Endothelial cell of umbilical vein (primary cell): ENCODE measurements at regions not wholly inside any gene's neighbourhood (a gene's known extent, or its start where the extent isn't known, plus 50 kb on each side); places are given as distances from the start of the nearest gene placed in this dataset.

Source experiments
- CTCF ChIP-seq, 2 donors: IDR thresholded peaks; 1 replicate in 1 of 2; 2 replicates in 1 of 2; pipeline ENCODE4 v1.5.1; 2011; ENCODE audit warnings: low read length in 2 of 2, mild to moderate bottlenecking in 2 of 2, moderate library complexity in 2 of 2, control low read depth in 1 of 2, inconsistent platforms in 1 of 2, low read depth in 1 of 2; ENCODE audit not compliant: insufficient read depth in 1 of 2; ENCODE audit errors: extremely low read depth in 1 of 2
- EZH2 ChIP-seq: IDR thresholded peaks from 2 replicates; pipeline ENCODE4 v1.6.1; 2012; ENCODE audit warnings: borderline replicate concordance, low read depth, mild to moderate bottlenecking, moderate library complexity, low read length, inconsistent platforms; ENCODE audit not compliant: severe bottlenecking
- FOS ChIP-seq: IDR thresholded peaks from 2 replicates; pipeline ENCODE4 v1.6.1; 2011; ENCODE audit warnings: mild to moderate bottlenecking, low read length, moderate library complexity, borderline replicate concordance; ENCODE audit not compliant: insufficient read depth
- JUN ChIP-seq: IDR thresholded peaks from 2 replicates; pipeline ENCODE4 v1.6.1; 2011; ENCODE audit warnings: borderline replicate concordance, low read depth; ENCODE audit not compliant: insufficient read length, insufficient read depth
- MYC ChIP-seq: IDR thresholded peaks from one replicate; pipeline ENCODE4 v1.6.1; 2011; ENCODE audit warnings: mild to moderate bottlenecking, low read depth, low read length
- POLR2A ChIP-seq: IDR thresholded peaks from 2 replicates; pipeline ENCODE4 v1.6.1; 2012; ENCODE audit warnings: low read depth, mild to moderate bottlenecking, control low read depth, low read length
- POLR2AphosphoS5 ChIP-seq: IDR thresholded peaks from 2 replicates; pipeline ENCODE4 v1.6.1; 2012; ENCODE audit warnings: low read depth, mild to moderate bottlenecking, control low read depth, low read length, moderate library complexity; ENCODE audit not compliant: insufficient read depth

GRCh38 chr5:143476601-143477211 is 73.2 kb upstream of the NR3C1 start:
- no peak for TF ChIP-seq CTCF (IDR thresholded peaks at IDR 0.05; ENCODE audit: extremely low read depth in 1 of 2, insufficient read depth in 1 of 2, low read depth in 1 of 2, low read length in 2 of 2)
- no peak for TF ChIP-seq POLR2A
- no peak for TF ChIP-seq POLR2AphosphoS5
- no peak for TF ChIP-seq EZH2
- TF ChIP-seq JUN: no peak
- TF ChIP-seq MYC: no peak
- TF ChIP-seq FOS: no peak
